GM12878 (cell line): ENCODE measurements at regions not wholly inside any gene's neighbourhood (a gene's known extent, or its start where the extent isn't known, plus 50 kb on each side); places are given as distances from the start of the nearest gene placed in this dataset.
"Not testable (repeated sequence)": the region's sequence is repeated elsewhere in the genome, so short reads cannot be mapped to it uniquely, and the experiment has no call there.

Source experiments
- ATAC-seq: fragments of 200-7000 bp; cut with Tn5 transposase; 3 replicates; pipeline ENCODE4 v1.9.1; 2020; ENCODE audit warnings: mild to moderate bottlenecking, moderate library complexity
- BruUV-seq: library from RNA; stranded (reverse); fragments of 400-500 nt; replicated peaks from 2 replicates; lab custom pipeline; 2021; lab: Mats Ljungman, UMichigan
- CTCF ChIA-PET: fragments of 300-600 bp; sonication (Branson Sonifier 250); formaldehyde crosslinking; extraction: SDS; loops from one replicate; lab custom pipeline; 2021; ENCODE audit warnings: inconsistent platforms; lab: Yijun Ruan, JAX
- POLR2A ChIA-PET: fragments of 350-600 bp; formaldehyde crosslinking; extraction: SDS; loops from one replicate; lab custom pipeline; 2021; ENCODE audit warnings: inconsistent platforms; lab: Charles Lee
- RAD21 ChIA-PET: fragments of 300-600 bp; sonication (Branson Sonifier 250); formaldehyde crosslinking; loops from one replicate; lab custom pipeline; 2023; ENCODE audit warnings: antibody characterized with exemption; ENCODE audit not compliant: unreplicated experiment; lab: Charles Lee
- SMC1A ChIA-PET: fragments of 300-600 bp; sonication (Branson Sonifier 250); formaldehyde crosslinking; loops from one replicate; lab custom pipeline; 2023; ENCODE audit not compliant: unreplicated experiment, uncharacterized antibody; lab: Charles Lee
- DNase-seq: peaks from one replicate; pipeline ENCODE4 v3.0.0-alpha.2; 2011; ENCODE audit warnings: low read depth, low spot score
- FAIRE-seq: peaks from 3 replicates; lab custom pipeline; 2011; peaks lifted over from hg19 to GRCh38; lab: Jason Lieb, UNC
- H2AFZ ChIP-seq: 2 replicates; pipeline ENCODE4 v1.6.0; 2011; ENCODE audit warnings: low read depth, low read length, control low read depth; ENCODE audit not compliant: control insufficient read depth
- H3K27ac ChIP-seq: 2 replicates; pipeline ENCODE4 v1.5.1; 2011; ENCODE audit warnings: control low read depth; ENCODE audit not compliant: control insufficient read depth, insufficient read depth
- H3K27me3 ChIP-seq, 2 experiments: replicated peaks in 1 of 2; 2 replicates each; pipeline versions ENCODE4 v1.6.0 to v1.6.1; 2011; ENCODE audit warnings: low read length in 1 of 2; ENCODE audit not compliant: control insufficient read depth in 2 of 2, insufficient read depth in 2 of 2
- H3K36me3 ChIP-seq, 2 experiments: 2 replicates each; pipeline ENCODE4 v1.5.1; 2011; ENCODE audit warnings: low read length in 1 of 2; ENCODE audit not compliant: control insufficient read depth in 2 of 2, insufficient read depth in 2 of 2
- H3K4me1 ChIP-seq: 2 replicates; pipeline ENCODE4 v1.6.1; 2011; ENCODE audit warnings: mild to moderate bottlenecking, low read length, moderate library complexity, mixed read lengths; ENCODE audit not compliant: control insufficient read depth, insufficient read depth
- H3K4me2 ChIP-seq: 2 replicates; pipeline ENCODE4 v1.6.0; 2011; ENCODE audit warnings: control low read depth; ENCODE audit not compliant: control insufficient read depth, insufficient read depth
- H3K4me3 ChIP-seq: fragments of 200-600 bp; sonication (generic); 2 replicates; pipeline ENCODE4 v1.5.1; 2016
- H3K79me2 ChIP-seq: 2 replicates; pipeline ENCODE4 v1.6.0; 2011; ENCODE audit warnings: low read length; ENCODE audit not compliant: control insufficient read depth, insufficient read depth
- H3K9ac ChIP-seq: 2 replicates; pipeline ENCODE4 v1.8.0; 2011; ENCODE audit warnings: low read length, control low read depth, mixed read lengths; ENCODE audit not compliant: control insufficient read depth, insufficient read depth
- H3K9me3 ChIP-seq: replicated peaks from 3 replicates; pipeline ENCODE4 v1.5.1; 2011; ENCODE audit warnings: mild to moderate bottlenecking, low read length; ENCODE audit not compliant: control insufficient read depth, insufficient read depth
- H4K20me1 ChIP-seq: 2 replicates; pipeline ENCODE4 v1.6.0; 2011; ENCODE audit not compliant: control insufficient read depth, insufficient read depth
- BRCA1 ChIP-seq: IDR thresholded peaks from 2 replicates; pipeline ENCODE4 v1.6.1; 2011; ENCODE audit warnings: low read depth, low read length, improper control_type of control experiment
- DPF2 ChIP-seq: fragments of 450-650 bp; IDR thresholded peaks from 2 replicates; pipeline ENCODE4 v1.6.1; 2017; ENCODE audit warnings: mild to moderate bottlenecking
- EP300 ChIP-seq, 2 experiments: fragments of 150-350 bp in 1 of 2; IDR thresholded peaks; 2 replicates each; pipeline ENCODE4 v1.6.1; 2011 to 2012; ENCODE audit warnings: low read depth in 2 of 2, low read length in 2 of 2, borderline replicate concordance in 1 of 2, improper control_type of control experiment in 1 of 2, inconsistent platforms in 1 of 2; ENCODE audit not compliant: control insufficient read depth in 1 of 2
- IKZF2 ChIP-seq, 2 experiments: fragments of 450-650 bp; IDR thresholded peaks; 2 replicates each; pipeline ENCODE4 v1.6.1; 2017; ENCODE audit warnings: mild to moderate bottlenecking in 2 of 2, moderate library complexity in 2 of 2
- NBN ChIP-seq: fragments of 450-650 bp; IDR thresholded peaks from 2 replicates; pipeline ENCODE4 v1.6.1; 2016
- NRF1 ChIP-seq: conservative IDR thresholded peaks from 2 replicates; pipeline ENCODE4 v1.6.1; 2011; ENCODE audit warnings: mild to moderate bottlenecking, low read depth, low read length, improper control_type of control experiment
- RELA ChIP-seq: fragments of 450-650 bp; IDR thresholded peaks from 2 replicates; pipeline ENCODE4 v1.8.0; 2014; ENCODE audit warnings: borderline replicate concordance; ENCODE audit not compliant: partially characterized antibody
- SKIL ChIP-seq: fragments of 450-650 bp; IDR thresholded peaks from 2 replicates; pipeline ENCODE4 v1.6.1; 2017; ENCODE audit warnings: mild to moderate bottlenecking, low read depth, inconsistent platforms; ENCODE audit not compliant: poor library complexity, severe bottlenecking
- TCF12 ChIP-seq: IDR thresholded peaks from 2 replicates; pipeline ENCODE4 v1.6.1; 2011; ENCODE audit warnings: low read depth, mild to moderate bottlenecking, low read length
- ZNF384 ChIP-seq: IDR thresholded peaks from 2 replicates; pipeline ENCODE4 v1.6.1; 2012; ENCODE audit warnings: low read depth, mild to moderate bottlenecking, low read length, improper control_type of control experiment, borderline replicate concordance
- WGBS: methylation state at CpG from one replicate; pipeline ENCODE4 v1.1.6; 2016; ENCODE audit warnings: low lambda C conversion rate; ENCODE audit not compliant: insufficient replicate concordance, insufficient coverage; ENCODE audit errors: missing lambda C conversion rate; 5-methylcytosine and 5-hydroxymethylcytosine counted together
- in situ Hi-C: fragments of 300-500 bp; cut with MboI; formaldehyde crosslinking; loops from 9 replicates; pipeline ENCODE4 v1.14.3; 2018; ENCODE audit warnings: mixed read lengths
- intact Hi-C: fragments of 100-400 bp; cut with micrococcal nuclease; formaldehyde crosslinking; loops from one replicate; pipeline ENCODE4 v1.14.2; 2022; ENCODE audit not compliant: unreplicated experiment
- TF ChIP-seq, protein P1 (sequence below), 3 experiments: IDR thresholded peaks in 2 of 3; conservative IDR thresholded peaks in 1 of 3; 2 replicates each; pipeline ENCODE4 v1.5.1; 2011; ENCODE audit warnings: low read depth in 3 of 3, low read length in 3 of 3, mild to moderate bottlenecking in 3 of 3, control low read depth in 2 of 3, moderate library complexity in 2 of 3, inconsistent platforms in 1 of 3, mixed read lengths in 1 of 3; ENCODE audit not compliant: control insufficient read depth in 2 of 3, insufficient read depth in 1 of 3; ENCODE audit errors: extremely low read depth in 1 of 3

- RAD21 ChIA-PET: no interaction called here
- ATAC-seq (no peak), DNase-seq (no peak), FAIRE-seq (no peak)
- WGBS: 29% methylated on average over 10 of the region's 10 CpGs
- Histone ChIP-seq H3K4me3 (no peak overlapping the region), H3K9ac (no peak overlapping the region), H3K27ac (no peak overlapping the region), H4K20me1 (no peaks in the 10 kb centered on the region), H3K4me1 (no peaks in the 10 kb centered on the region), H3K27me3 (no peaks in the 10 kb centered on the region), H2AFZ (no peak overlapping the region), H3K4me2 (no peak overlapping the region), H3K36me3 (no peaks in the 10 kb centered on the region), H3K79me2 (no peaks in the 10 kb centered on the region), H3K9me3 (no peaks in the 10 kb centered on the region)
- POLR2A ChIA-PET: no interaction called here
- SMC1A ChIA-PET: no interaction called here
- CTCF ChIA-PET: no interaction called here
- TF ChIP-seq, protein P1, sequence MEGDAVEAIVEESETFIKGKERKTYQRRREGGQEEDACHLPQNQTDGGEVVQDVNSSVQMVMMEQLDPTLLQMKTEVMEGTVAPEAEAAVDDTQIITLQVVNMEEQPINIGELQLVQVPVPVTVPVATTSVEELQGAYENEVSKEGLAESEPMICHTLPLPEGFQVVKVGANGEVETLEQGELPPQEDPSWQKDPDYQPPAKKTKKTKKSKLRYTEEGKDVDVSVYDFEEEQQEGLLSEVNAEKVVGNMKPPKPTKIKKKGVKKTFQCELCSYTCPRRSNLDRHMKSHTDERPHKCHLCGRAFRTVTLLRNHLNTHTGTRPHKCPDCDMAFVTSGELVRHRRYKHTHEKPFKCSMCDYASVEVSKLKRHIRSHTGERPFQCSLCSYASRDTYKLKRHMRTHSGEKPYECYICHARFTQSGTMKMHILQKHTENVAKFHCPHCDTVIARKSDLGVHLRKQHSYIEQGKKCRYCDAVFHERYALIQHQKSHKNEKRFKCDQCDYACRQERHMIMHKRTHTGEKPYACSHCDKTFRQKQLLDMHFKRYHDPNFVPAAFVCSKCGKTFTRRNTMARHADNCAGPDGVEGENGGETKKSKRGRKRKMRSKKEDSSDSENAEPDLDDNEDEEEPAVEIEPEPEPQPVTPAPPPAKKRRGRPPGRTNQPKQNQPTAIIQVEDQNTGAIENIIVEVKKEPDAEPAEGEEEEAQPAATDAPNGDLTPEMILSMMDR (IDR thresholded peaks at IDR 0.05 in 2 of 3, conservative IDR thresholded peaks at IDR 0.05 in 1 of 3; ENCODE audit: control insufficient read depth in 2 of 3, extremely low read depth in 1 of 3, insufficient read depth in 1 of 3, low read depth in 3 of 3, low read length in 3 of 3): no peak
- TF ChIP-seq TCF12 (no peak), NRF1 (no peak), SKIL (no peak), RELA (no peak), EP300 (IDR thresholded peaks at IDR 0.05; ENCODE audit: borderline replicate concordance in 1 of 2, control insufficient read depth in 1 of 2, low read depth in 2 of 2, low read length in 2 of 2) (no peak), DPF2 (no peak), IKZF2 (IDR thresholded peaks at IDR 0.05) (no peak), NBN (no peak), BRCA1 (no peak), ZNF384 (no peak)
- in situ Hi-C loops: no loop called here
- intact Hi-C loops: no loop called here
- no TSS peak for BruUV-seq
Measured at GRCh38 chr11:41536021-41536568, 76.6 kb upstream of the LRRC4C start.

GRCh38 chr11:41544902-41545301, 85.5 kb upstream of the LRRC4C start:
- H3K4me3 ChIP-seq, H3K4me2 ChIP-seq, CTCF ChIA-PET, DNase-seq, H2AFZ ChIP-seq, FAIRE-seq, RAD21 ChIA-PET, H3K79me2 ChIP-seq, ATAC-seq, H3K27ac ChIP-seq, H3K9me3 ChIP-seq, in situ Hi-C loops, H3K9ac ChIP-seq, BruUV-seq, H3K4me1 ChIP-seq, H3K36me3 ChIP-seq, POLR2A ChIA-PET, H4K20me1 ChIP-seq, H3K27me3 ChIP-seq, SMC1A ChIA-PET, intact Hi-C loops: not testable (repeated sequence)
- 54% methylated on average over 3 of the region's 3 CpGs for WGBS
